Stomach (tissue), 4 donors: ENCODE measurements at regions not wholly inside any gene's neighbourhood (a gene's known extent, or its start where the extent isn't known, plus 50 kb on each side); places are given as distances from the start of the nearest gene placed in this dataset.

ENCODE experiments used
- EP300 ChIP-seq: sonication (generic); formaldehyde crosslinking; IDR thresholded peaks from one replicate; pipeline ENCODE4 v1.6.1; 2017; ENCODE audit warnings: antibody characterized with exemption
- POLR2A ChIP-seq, 4 donors: fragments of 450-650 bp; IDR thresholded peaks; one replicate each; pipeline ENCODE4 v1.6.1; 2016; ENCODE audit warnings: antibody characterized with exemption in 4 of 4, control low read depth in 2 of 4, mild to moderate bottlenecking in 1 of 4, moderate library complexity in 1 of 4
- POLR2AphosphoS5 ChIP-seq, 3 donors: sonication (generic); formaldehyde crosslinking; IDR thresholded peaks; one replicate each; pipeline ENCODE4 v1.6.1; 2016; ENCODE audit warnings: antibody characterized with exemption in 3 of 3
- TF ChIP-seq, protein P1 (sequence below), 7 experiments: fragments of 450-650 bp in 4 of 7; fragments of 200-600 bp in 3 of 7; sonication (generic) in 3 of 7; IDR thresholded peaks; one replicate each; pipeline ENCODE4 v1.5.1; 2016 to 2019; ENCODE audit warnings: antibody characterized with exemption in 7 of 7, control low read depth in 2 of 7, mild to moderate bottlenecking in 1 of 7

GRCh38 chr10:69732826-69733150, 68.9 kb upstream of the COL13A1 start:
- TF ChIP-seq, protein P1, sequence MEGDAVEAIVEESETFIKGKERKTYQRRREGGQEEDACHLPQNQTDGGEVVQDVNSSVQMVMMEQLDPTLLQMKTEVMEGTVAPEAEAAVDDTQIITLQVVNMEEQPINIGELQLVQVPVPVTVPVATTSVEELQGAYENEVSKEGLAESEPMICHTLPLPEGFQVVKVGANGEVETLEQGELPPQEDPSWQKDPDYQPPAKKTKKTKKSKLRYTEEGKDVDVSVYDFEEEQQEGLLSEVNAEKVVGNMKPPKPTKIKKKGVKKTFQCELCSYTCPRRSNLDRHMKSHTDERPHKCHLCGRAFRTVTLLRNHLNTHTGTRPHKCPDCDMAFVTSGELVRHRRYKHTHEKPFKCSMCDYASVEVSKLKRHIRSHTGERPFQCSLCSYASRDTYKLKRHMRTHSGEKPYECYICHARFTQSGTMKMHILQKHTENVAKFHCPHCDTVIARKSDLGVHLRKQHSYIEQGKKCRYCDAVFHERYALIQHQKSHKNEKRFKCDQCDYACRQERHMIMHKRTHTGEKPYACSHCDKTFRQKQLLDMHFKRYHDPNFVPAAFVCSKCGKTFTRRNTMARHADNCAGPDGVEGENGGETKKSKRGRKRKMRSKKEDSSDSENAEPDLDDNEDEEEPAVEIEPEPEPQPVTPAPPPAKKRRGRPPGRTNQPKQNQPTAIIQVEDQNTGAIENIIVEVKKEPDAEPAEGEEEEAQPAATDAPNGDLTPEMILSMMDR (IDR thresholded peaks at IDR 0.05): no peak
- TF ChIP-seq EP300 (no peak), POLR2AphosphoS5 (IDR thresholded peaks at IDR 0.05) (no peak), POLR2A (IDR thresholded peaks at IDR 0.05) (no peak)
